HepG2 (cell line): ENCODE measurements at regions not wholly inside any gene's neighbourhood (a gene's known extent, or its start where the extent isn't known, plus 50 kb on each side); places are given as distances from the start of the nearest gene placed in this dataset.

Experiments used
- CBFB ChIP-seq: sonication (generic); formaldehyde crosslinking; IDR thresholded peaks from 2 replicates; pipeline ENCODE4 v1.4.0; 2020; ENCODE audit warnings: missing genetic modification reagents
- FOXJ3 ChIP-seq: sonication (generic); formaldehyde crosslinking; IDR thresholded peaks from 2 replicates; pipeline ENCODE4 v1.4.0; 2020; ENCODE audit warnings: missing genetic modification reagents, mild to moderate bottlenecking, borderline replicate concordance
- GATAD2A ChIP-seq: IDR thresholded peaks from 2 replicates; pipeline ENCODE4 v1.6.1; 2016
- HNRNPH1 ChIP-seq: fragments of 200-400 bp; formaldehyde crosslinking; optimal IDR thresholded peaks from 2 replicates; pipeline ENCODE3; 2017; ENCODE audit warnings: mild to moderate bottlenecking, low read depth, low read length
- LCORL ChIP-seq, 2 experiments: fragments of 450-650 bp in 1 of 2; sonication (generic) in 1 of 2; formaldehyde crosslinking in 1 of 2; IDR thresholded peaks; 2 replicates each; pipeline versions ENCODE4 v1.5.0 to v1.6.1; 2017 to 2020; ENCODE audit warnings: antibody characterized with exemption in 1 of 2, missing genetic modification reagents in 1 of 2
- NCOA2 ChIP-seq: sonication (generic); formaldehyde crosslinking; IDR thresholded peaks from 2 replicates; pipeline ENCODE4 v1.8.0; 2022; ENCODE audit warnings: inconsistent platforms
- NR2F2 ChIP-seq: IDR thresholded peaks from 2 replicates; pipeline ENCODE4 v1.6.1; 2012; ENCODE audit warnings: low read depth, inconsistent platforms, borderline replicate concordance
- PATZ1 ChIP-seq: sonication (generic); formaldehyde crosslinking; IDR thresholded peaks from 2 replicates; pipeline ENCODE4 v1.4.0; 2020; ENCODE audit warnings: missing genetic modification reagents
- POGK ChIP-seq: sonication (generic); formaldehyde crosslinking; conservative IDR thresholded peaks from 2 replicates; pipeline ENCODE4 v1.8.0; 2022; ENCODE audit warnings: mild to moderate bottlenecking, moderate library complexity, missing genetic modification reagents
- POLR2AphosphoS2 ChIP-seq: IDR thresholded peaks from 2 replicates; pipeline ENCODE4 v1.6.1; 2011; ENCODE audit warnings: low read depth, low read length, improper control_type of control experiment
- REXO4 ChIP-seq: sonication (generic); formaldehyde crosslinking; IDR thresholded peaks from 2 replicates; pipeline ENCODE4 v1.8.0; 2022; ENCODE audit warnings: missing genetic modification reagents, mild to moderate bottlenecking, borderline replicate concordance
- SCMH1 ChIP-seq: sonication (generic); formaldehyde crosslinking; IDR thresholded peaks from 2 replicates; pipeline ENCODE4 v1.9.0; 2021; ENCODE audit warnings: missing genetic modification reagents, mild to moderate bottlenecking, borderline replicate concordance
- ZBTB2 ChIP-seq: sonication (generic); formaldehyde crosslinking; IDR thresholded peaks from 2 replicates; pipeline ENCODE4 v1.8.0; 2022; ENCODE audit warnings: low read depth, missing genetic modification reagents
- ZNF12 ChIP-seq: sonication (generic); formaldehyde crosslinking; IDR thresholded peaks from 2 replicates; pipeline ENCODE4 v1.5.0; 2020; ENCODE audit warnings: missing genetic modification reagents
- ZNF362 ChIP-seq: sonication (generic); formaldehyde crosslinking; IDR thresholded peaks from 2 replicates; pipeline ENCODE4 v1.4.0; 2020; ENCODE audit warnings: missing genetic modification reagents, mild to moderate bottlenecking, borderline replicate concordance
- ZNF543 ChIP-seq: sonication (generic); formaldehyde crosslinking; IDR thresholded peaks from 2 replicates; pipeline ENCODE4 v1.4.0; 2020; ENCODE audit warnings: mild to moderate bottlenecking, missing genetic modification reagents
- ZNF615 ChIP-seq: sonication (generic); formaldehyde crosslinking; IDR thresholded peaks from 2 replicates; pipeline ENCODE4 v1.5.0; 2020; ENCODE audit warnings: mild to moderate bottlenecking, missing genetic modification reagents, borderline replicate concordance
- ZNF644 ChIP-seq: IDR thresholded peaks from 2 replicates; pipeline ENCODE4 v1.6.1; 2016; ENCODE audit warnings: low read depth
- ZNF7 ChIP-seq: IDR thresholded peaks from 2 replicates; pipeline ENCODE4 v1.6.1; 2016; ENCODE audit warnings: missing biosample characterization, missing genetic modification reagents
- ZXDC ChIP-seq: sonication (generic); formaldehyde crosslinking; IDR thresholded peaks from 2 replicates; pipeline ENCODE4 v1.5.0; 2020; ENCODE audit warnings: mild to moderate bottlenecking, missing genetic modification reagents
- ZZZ3 ChIP-seq: sonication (generic); formaldehyde crosslinking; IDR thresholded peaks from 2 replicates; pipeline ENCODE4 v1.4.0; 2020; ENCODE audit warnings: missing genetic modification reagents, mild to moderate bottlenecking, borderline replicate concordance

GRCh38 chr16:10269632-10270031 is 87.4 kb upstream of the GRIN2A start (continued):
- TF ChIP-seq ZXDC (CRISPR knock-in tag) (no peak), SCMH1 (no peak), ZNF644 (0 out of 2 replicates have a peak, but pooled peaks have one; percentile 33), NR2F2 (peak; percentile 60; the same call in 1 of the 2 replicates), FOXJ3 (peak; percentile 9; the same call in 1 of the 2 replicates), GATAD2A (CRISPR knock-in tag) (peak; percentile 90), ZZZ3 (CRISPR knock-in tag) (no peak), PATZ1 (peak; percentile 42; the same call in 1 of the 2 replicates), ZNF362 (peak; percentile 55; the same call in 1 of the 2 replicates), ZBTB2 (CRISPR knock-in tag) (no peak), ZNF615 (no peak), POGK (CRISPR knock-in tag) (0 out of 2 replicates have a peak, but pooled peaks have one; percentile 9), HNRNPH1 (no peak), NCOA2 (CRISPR knock-in tag) (peak; percentile 86), REXO4 (no peak), CBFB (CRISPR knock-in tag) (peak; percentile 21; the same call in 1 of the 2 replicates), ZNF12 (CRISPR knock-in tag) (peak; percentile 78; the same call in 1 of the 2 replicates), ZNF543 (no peak), POLR2AphosphoS2 (no peak), ZNF7 (no peak), LCORL (IDR thresholded peaks at IDR 0.05) (no peak), LCORL (CRISPR knock-in tag; IDR thresholded peaks at IDR 0.05) (peak; percentile 62; the same call in 1 of the 2 replicates)
